GM18505 (cell line): ENCODE measurements at regions not wholly inside any gene's neighbourhood (a gene's known extent, or its start where the extent isn't known, plus 50 kb on each side); places are given as distances from the start of the nearest gene placed in this dataset.
"Not testable (repeated sequence)": the region's sequence is repeated elsewhere in the genome, so short reads cannot be mapped to it uniquely, and the experiment has no call there.

Experiments
- ATAC-seq: cut with Tn5 transposase; IDR thresholded peaks from one replicate; pipeline ENCODE4 v1.9.1; 2021; ENCODE audit not compliant: unreplicated experiment
- POLR2A ChIP-seq: IDR thresholded peaks from 4 replicates; pipeline ENCODE4 v1.6.1; 2011; ENCODE audit warnings: borderline replicate concordance; ENCODE audit not compliant: insufficient read depth, insufficient read length; ENCODE audit errors: extremely low read depth

DNA sequence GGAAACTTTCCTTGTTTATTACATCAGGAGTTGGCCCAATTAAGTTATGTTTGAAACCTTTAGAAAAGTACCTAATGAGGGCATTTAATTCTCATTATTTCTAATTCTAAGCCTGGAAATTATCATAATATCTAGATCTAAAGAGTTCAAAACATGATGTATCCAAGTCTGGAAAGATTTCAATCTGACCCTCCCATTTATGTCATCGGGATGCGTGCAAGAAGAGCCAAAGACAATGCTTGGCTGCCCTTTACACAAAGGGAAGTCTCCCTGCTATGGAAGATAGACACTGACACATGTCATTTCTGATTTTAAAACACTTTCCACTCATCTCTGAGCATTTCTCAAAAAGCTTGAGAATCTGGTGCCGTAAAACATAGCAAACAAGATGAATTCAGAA, 222.4 kb downstream of the ANTXR2 start:
- TF ChIP-seq POLR2A, result no peak
- ATAC-seq, result no peak

DNA sequence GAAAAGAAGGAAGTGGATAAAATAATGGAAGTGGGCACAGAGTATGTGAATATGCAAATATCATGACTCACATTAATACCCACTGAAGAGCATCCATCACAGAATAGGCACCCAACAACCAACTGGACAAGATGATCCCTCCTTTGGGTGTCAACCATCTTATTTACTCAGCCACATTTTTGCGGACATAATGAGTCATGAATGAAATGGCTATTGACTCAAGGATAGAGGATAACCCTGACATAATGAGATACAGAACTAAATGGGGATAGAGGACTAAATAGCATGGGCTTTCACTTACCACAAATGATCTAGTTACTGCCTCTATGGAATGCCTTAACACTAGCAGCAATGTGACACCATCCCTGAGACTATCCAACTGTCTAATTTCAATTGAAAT, 224.7 kb downstream of the ANTXR2 start:
- ATAC-seq, result no peak
- TF ChIP-seq POLR2A, result no peak

DNA sequence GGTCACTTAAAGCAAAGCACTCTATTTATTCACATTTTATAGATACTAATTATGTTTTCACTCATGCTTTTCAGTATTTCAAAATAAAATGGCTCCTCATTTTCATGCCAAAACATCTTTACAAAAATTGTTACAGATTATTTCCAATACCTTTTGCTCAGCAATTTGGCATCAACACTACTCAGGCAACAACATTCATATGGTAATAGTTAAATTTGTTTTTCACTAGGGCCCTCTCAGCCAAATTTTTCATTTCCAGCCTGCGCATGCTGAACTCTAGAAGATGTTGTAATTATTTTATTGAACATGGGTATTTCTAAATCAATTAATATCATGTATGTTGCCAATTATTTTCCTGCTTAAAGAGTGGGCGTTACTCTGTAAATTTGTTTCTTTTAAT, 225.6 kb downstream of the ANTXR2 start:
- TF ChIP-seq POLR2A, result no peak
- ATAC-seq, result no peak

DNA sequence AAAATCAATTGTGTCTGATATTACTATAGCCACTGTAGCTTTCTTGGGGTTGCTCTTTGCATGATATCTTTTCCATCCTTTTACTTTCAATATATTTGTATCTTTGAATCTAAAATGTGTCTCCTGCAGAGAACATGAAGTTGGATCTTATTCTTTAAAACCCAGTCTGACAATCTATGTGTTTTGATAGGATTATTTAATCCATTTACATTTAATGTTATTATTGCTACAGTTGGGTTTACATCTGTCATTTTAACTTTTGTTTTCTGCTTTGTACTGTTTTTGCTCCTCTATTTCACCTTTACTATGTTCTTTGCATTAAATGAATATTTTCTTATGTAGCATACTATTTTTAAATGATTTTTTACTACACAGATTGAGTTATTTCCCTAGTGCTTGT, 230.9 kb downstream of the ANTXR2 start:
- no peak for TF ChIP-seq POLR2A
- no peak for ATAC-seq

DNA sequence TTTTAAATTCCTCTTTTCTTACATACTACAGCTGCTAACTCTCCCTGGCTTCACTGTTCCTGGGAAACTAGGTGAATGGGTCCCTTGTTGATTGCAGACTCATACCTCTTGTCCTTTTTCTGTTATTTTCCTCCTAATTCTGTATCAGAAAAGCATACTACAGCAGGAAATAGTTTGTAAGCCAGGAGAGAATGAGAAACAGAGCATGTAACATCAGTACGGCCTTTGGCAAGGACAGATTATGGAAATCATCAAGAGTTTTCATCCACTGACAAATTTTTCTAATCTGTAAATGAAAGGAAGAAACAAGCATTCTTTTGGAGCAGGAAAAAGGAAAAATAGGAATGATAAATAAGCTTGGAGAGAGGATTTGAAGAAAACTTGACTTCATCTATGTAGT, 239.2 kb downstream of the ANTXR2 start:
- no peak for ATAC-seq
- TF ChIP-seq POLR2A, result no peak

DNA sequence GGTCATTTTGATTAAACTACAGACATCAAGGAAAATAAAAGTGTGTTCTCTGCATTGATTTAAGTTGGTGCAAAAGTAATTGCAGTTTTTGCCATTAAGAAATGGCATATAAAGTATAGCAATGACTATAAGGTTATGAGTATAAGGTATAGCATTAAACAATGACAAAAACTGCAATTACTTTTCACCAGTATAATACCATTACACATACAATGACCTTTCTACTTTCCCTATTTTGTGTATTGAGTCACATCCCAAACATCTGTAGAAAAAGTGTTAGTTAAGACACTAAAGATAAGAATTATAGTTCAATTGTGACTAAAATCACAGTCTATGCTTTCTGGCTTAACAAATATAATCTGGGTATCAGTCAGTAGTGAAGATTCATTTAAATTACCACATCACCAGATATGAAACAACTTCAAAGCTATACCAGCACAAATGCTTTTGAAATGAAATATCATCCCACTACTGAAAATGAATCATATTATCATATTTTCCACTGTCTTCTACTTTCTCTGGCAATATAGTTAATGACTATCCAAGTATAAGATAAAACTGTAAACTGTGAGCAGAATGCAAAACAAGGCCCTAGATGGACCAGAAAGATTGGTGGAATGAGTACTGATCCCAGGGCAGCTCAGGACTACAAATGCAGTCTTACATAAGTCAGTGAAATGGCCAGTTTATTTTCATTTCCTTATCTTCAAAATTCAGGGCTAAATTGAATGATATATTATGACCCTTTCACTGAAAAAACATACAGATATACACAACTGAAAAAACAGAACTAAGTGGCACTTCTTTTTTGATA, 241.1 kb downstream of the ANTXR2 start:
- ATAC-seq, result no peak
- no peak for TF ChIP-seq POLR2A

DNA sequence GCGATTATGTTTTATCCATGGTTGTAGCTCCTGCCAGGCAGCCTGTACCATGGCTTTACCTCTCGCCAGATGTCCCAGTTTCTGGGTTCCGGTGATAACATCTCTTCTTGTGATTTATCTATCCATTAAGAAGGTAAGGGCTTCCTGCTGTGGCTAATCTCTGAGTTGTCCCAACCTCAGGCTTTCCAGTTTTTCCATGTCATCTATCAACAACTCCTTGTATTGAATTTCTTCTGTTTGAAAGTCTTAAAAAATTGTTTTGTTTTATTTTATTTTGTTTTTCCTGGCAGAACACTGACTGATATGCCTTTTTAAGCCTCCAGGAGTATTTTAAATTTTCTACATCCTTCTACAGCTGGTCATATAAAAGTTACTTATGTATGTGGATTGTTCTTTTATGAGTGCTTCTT, 241.9 kb downstream of the ANTXR2 start:
- TF ChIP-seq POLR2A, result no peak
- ATAC-seq, result no peak

DNA sequence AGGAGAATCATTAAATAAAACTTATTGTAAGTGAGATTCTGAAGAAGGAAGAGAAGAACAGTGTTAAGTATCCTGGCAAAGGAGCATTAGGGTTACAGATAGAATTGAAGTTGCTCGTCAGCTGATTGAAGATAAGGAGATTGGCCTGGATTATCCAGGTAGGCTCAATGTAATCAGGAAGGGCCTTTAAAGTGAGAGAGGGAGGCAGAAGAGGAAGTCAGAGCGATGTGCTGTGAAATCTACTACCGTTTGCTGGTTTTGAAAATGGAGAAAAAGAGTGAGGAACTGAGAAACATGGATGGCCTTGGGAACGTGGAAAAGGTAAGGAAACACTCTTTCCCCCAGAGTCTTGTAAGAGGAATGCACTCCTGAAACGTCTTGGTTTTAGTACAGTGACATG, 245.7 kb downstream of the ANTXR2 start:
- ATAC-seq, result no peak
- no peak for TF ChIP-seq POLR2A

DNA sequence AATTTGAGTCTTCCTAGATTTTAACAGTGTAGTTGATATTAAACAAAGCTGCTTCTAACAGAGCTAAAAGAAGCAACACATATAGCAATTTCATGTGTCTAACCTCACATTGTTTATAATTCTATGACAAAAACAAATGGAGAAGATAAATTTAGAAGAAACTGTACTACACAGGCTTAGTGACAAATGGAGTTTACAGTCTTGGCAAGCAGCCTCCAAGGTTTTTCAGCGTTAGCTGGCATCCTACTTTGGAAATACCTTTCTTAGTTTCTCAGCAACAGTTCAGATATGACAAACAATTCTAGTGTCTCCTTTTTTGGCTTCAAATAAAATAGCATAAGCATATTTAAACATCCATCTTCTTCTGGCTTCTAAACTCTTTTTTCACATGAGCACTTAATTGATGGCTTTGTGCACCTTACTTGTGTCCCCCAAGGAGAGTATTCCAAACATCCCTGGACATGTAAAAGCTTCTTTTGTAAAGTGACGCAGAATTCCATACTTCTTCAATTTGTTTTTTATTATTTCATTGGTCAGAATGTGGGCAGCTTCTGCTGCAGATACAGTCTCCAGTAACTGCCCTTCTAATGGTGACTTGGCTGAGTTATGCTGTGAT, 249.8 kb downstream of the ANTXR2 start:
- ATAC-seq, result no peak
- TF ChIP-seq POLR2A, result no peak

DNA sequence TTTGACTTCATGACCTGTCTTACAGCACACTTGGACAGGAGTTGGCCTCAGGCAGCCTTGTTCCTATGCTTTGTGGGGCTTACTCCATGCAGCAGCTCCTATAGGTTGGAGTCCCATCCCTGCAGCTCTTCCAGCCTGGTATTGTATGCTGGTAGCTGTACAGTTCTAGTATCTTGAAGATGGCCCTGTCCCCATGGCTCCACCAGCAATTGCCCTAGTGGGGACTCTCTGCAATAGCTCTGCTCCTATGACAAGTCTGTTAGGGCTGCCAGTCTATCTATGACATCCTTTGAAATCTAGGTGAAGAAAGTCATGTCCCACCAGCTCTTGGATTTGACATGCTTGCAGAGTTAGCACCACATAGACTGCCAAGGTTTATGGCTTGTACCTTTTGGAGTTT, 252.6 kb downstream of the ANTXR2 start:
- no peak for ATAC-seq
- no peak for TF ChIP-seq POLR2A

DNA sequence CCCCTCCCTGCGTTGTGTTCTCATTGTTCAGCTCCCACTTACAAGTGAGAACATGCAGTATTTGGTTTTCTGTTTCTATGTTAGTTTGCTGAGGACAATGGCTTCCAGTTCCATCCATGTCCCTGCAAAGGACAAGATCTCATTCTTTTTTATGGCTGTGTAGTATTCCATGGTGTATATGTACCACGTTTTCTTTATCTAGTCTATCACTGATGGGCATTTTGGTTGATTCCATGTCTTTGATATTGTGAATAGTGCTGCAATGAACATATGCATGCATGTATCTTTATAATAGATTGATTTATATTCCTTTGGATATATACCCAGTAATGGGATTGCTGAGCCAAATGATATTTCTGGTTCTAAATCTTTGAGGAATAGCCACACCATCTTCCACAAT, 265.1 kb downstream of the ANTXR2 start:
- ATAC-seq, result not testable (repeated sequence)

DNA sequence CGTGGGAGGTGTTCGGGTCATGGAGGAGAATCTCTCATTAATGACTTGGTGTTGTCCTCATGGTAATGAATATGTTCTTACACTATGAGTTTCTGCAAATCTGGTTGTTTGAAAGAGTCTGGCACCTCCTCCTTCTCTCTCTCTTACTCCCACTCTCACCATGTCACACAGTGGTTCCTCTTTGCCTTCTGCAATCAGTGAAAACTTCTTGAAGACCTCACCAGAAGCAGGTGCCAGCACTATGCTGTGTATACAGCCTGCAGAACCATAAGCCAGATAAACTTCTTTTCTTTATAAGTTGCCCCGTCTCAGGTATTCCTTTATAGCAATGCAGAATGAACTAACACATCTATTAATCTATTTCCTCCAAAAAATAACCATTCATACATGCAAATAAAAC, 275.0 kb downstream of the ANTXR2 start:
- TF ChIP-seq POLR2A, result no peak
- no peak for ATAC-seq

DNA sequence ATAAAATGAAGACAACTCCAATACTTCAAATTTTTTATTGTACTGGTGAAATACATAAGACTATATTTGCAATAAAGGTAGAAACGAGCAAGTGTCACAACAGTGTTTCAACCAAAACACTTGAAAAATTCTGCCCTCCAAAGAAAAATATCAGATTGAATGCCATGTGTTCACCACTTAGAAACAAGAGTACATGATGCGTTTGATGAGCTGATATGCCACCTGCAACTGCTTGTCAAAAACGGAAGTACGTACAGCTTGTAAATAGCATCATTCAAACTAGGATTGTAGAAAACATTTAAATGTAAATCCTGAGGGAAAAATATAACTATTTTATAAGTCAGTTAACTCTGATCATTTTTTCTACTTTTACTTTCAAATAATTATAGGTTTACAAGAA, 276.1 kb downstream of the ANTXR2 start:
- ATAC-seq, result no peak
- TF ChIP-seq POLR2A, result no peak

DNA sequence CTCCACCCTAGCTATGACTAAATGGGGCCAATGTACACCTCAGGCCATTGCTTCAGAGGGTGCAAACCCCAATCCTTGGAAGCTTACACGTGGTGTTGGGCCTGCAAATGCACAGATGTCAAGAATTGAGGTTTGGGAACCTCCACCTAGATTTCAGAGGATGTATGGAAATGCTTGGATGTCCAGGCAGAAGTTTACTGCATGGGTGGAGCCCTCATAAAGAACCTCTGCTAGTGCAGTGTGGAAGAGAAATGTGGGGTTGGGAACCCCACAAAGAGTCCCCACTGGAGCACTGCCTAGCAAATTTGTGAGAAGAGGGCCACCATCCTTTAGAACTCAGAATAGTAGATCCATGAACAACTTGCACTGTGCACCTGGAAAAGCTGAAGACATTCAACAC, 284.1 kb downstream of the ANTXR2 start:
- no peak for ATAC-seq
- TF ChIP-seq POLR2A, result no peak
